GM18517 (cell line): ENCODE measurements at regions not wholly inside any gene's neighbourhood (a gene's known extent, or its start where the extent isn't known, plus 50 kb on each side); places are given as distances from the start of the nearest gene placed in this dataset.

Experiments
- ATAC-seq: cut with Tn5 transposase; IDR thresholded peaks from one replicate; pipeline ENCODE4 v1.9.1; 2021; ENCODE audit warnings: mild to moderate bottlenecking, moderate library complexity; ENCODE audit not compliant: unreplicated experiment

- no peak for ATAC-seq
Observed at GRCh38 chr21:28110716-28111115, 882.0 kb downstream of the LTN1 start.

- ATAC-seq, result no peak
Observed at GRCh38 chr21:28110074-28110473, 882.6 kb downstream of the LTN1 start.

- no peak for ATAC-seq
Observed at GRCh38 chr21:28106370-28106890, 886.2 kb downstream of the LTN1 start.

GRCh38 chr21:28104346-28104745 is 888.3 kb downstream of the LTN1 start:
- no peak for ATAC-seq

- no peak for ATAC-seq
Observed at GRCh38 chr21:28100366-28100765, 892.3 kb downstream of the LTN1 start.

- no peak for ATAC-seq
Observed at GRCh38 chr21:28099001-28099705, 893.5 kb downstream of the LTN1 start.

GRCh38 chr21:28091466-28091865 is 901.2 kb downstream of the LTN1 start:
- no peak for ATAC-seq

- ATAC-seq, result no peak
Observed at GRCh38 chr21:28090546-28090945, 902.1 kb downstream of the LTN1 start.

GRCh38 chr21:28089599-28090441 is 902.9 kb downstream of the LTN1 start:
- no peak for ATAC-seq

- ATAC-seq, result no peak
Observed at GRCh38 chr21:28086861-28087581, 905.7 kb downstream of the LTN1 start.

GRCh38 chr21:28084951-28085350 is 907.7 kb downstream of the LTN1 start:
- no peak for ATAC-seq

- ATAC-seq, result no peak
Observed at GRCh38 chr21:28083350-28083749, 909.3 kb downstream of the LTN1 start.

- ATAC-seq, result no peak
Observed at GRCh38 chr21:28078126-28078525, 914.6 kb downstream of the LTN1 start.

GRCh38 chr21:28074676-28075075 is 918.0 kb downstream of the LTN1 start:
- ATAC-seq, result no peak

GRCh38 chr21:28072601-28073000 is 920.1 kb downstream of the LTN1 start:
- no peak for ATAC-seq

GRCh38 chr21:28069450-28069923 is 923.2 kb downstream of the LTN1 start:
- ATAC-seq, result no peak

- no peak for ATAC-seq
Observed at GRCh38 chr21:28068455-28069358, 924.0 kb downstream of the LTN1 start.

GRCh38 chr21:28066596-28067387 is 925.9 kb downstream of the LTN1 start:
- ATAC-seq, result no peak

- ATAC-seq, result no peak
Observed at GRCh38 chr21:28066076-28066475, 926.6 kb downstream of the LTN1 start.
